ENCODE measurements at regions not wholly inside any gene's neighbourhood (a gene's known extent, or its start where the extent isn't known, plus 50 kb on each side); places are given as distances from the start of the nearest gene placed in this dataset.

DNA sequence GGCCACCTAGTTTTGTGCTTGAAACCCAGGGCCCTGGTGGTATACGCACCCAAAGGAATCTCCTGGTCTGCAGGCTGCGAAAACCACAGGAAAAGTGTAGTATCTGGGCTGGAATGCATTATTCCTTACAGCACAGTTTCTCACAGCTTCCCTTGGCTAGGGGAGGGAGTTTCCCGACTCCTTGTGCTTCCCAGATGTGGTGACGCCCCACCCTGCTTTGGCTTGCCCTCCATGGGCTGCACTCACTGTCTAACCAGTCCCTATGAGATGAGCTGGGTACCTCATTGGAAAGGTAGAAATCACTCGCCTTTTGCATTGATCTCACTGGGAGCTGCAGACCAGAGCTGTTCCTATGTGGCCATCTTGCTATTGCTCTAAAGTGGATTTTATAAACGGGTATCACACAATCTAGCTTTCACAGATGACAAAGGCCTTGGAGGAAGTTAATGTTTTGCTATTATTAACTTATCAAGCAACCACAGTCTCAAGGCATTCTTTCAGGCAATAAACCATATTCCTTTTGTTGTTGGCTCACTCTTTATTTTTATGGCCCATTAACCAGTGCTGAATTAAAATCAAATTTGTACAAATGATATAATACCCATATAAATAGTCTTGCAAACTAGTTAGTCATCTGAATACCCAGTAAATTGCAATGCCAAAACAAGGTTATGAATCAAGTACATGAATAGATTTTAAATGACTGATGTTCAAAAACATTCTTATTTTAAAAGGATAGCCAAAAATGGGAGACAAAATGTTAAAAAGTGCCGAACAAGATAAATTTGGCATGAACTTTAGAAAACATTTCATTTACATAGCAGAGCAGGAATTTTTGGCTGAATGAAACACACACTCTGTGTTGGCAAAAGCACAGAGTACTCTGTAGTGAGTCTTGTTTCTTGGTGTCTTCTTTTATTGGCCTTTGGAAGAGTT is 475.4 kb upstream of the ARGLU1 start:
- DNase-seq (ENCODE audit: low read depth in 2 of 2): no peak

- no peak for DNase-seq (ENCODE audit: low read depth in 2 of 2)
Measured at GRCh38 chr13:107035778-107036177, 467.8 kb upstream of the ARGLU1 start.

GRCh38 chr13:107035186-107035585 is 467.2 kb upstream of the ARGLU1 start:
- no peak for DNase-seq (ENCODE audit: low read depth in 2 of 2)

DNA sequence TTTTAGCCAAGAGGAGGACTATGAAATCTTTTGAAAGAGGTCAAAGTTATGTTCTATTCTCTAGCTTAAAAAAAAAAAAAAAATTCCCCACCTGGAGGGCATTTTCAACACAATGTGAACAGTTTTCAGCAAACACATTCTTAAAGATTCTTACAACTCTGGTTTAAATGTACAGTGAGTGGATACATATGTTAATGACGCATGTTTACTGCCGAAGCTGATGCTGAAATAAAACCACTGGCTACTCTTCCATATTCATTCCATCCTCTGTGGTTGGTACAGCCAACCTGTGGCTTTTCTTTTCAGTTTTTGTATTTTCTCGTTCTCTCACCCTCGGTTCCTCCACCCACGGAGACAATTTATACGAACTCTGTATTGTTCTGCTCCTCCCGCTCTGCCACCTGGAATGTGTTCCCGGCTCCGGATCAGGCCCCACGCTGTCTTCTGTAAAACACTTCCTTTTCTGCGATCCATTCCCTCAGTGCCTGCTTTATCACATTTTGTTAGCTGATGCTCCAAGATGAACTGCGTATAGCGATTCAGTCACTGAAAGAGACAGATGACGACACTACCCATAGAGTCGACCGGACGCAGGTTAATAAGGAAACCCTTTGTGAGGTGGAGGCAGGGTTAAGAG is 466.4 kb upstream of the ARGLU1 start:
- DNase-seq (ENCODE audit: low read depth in 2 of 2): no peak

DNA sequence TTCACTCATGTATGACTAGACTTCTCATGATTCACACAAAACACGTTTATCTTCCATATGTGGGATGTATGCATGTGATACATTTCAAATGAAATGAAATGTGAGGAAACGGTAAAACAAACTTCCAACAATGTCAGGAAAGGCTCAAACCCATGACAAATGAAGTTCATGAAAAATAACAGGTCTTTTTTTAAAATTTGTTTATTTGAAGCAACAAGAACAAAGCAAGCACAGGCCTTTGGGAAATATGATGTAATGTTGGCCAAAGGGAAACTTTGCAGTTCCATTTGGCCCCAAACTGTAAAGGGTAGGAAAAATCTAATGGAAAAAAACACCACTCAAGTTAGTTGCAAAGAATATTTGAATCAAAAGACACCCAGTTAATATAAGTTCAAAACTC is 463.8 kb upstream of the ARGLU1 start:
- DNase-seq (ENCODE audit: low read depth in 2 of 2): no peak

DNA sequence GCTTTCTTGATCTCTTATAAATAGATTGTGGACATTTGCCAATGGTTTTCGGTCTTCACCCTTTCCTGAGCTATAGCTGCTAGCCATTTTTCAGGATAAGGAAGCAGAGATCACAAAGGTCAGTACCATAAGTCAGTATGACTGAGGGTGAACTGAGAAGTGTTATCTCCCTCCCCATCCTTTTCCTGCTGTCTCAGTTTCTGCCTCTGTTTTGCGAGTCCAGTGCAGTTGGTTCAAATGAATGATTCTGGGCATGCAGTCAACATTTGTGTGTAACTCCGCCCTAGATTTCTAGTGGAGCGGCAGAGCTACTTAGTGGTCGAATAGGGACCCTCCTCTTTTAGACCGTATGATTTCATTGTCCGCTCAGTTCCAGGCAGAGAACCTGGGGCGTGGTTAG is 460.8 kb upstream of the ARGLU1 start:
- no peak for DNase-seq (ENCODE audit: low read depth in 2 of 2)

DNA sequence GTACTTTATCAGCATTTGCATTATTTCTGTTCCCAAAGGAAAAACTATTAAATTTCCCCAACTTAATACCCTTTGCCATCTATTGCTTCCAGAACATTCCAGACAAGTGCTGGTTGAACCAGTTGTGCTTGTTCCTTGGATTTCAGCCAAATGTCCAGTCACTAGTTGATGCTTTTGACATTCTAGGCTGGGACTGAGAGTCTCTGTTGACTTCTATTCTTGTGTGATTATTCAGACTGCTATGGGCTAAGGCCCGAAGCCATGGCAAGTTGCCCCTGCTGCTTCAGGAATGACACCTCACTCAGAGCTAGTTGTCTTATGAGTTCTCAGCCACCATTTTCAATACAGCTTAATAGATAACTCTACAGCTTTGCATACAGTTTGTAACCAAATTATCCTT is 458.1 kb upstream of the ARGLU1 start:
- DNase-seq (ENCODE audit: low read depth in 2 of 2): no peak

DNA sequence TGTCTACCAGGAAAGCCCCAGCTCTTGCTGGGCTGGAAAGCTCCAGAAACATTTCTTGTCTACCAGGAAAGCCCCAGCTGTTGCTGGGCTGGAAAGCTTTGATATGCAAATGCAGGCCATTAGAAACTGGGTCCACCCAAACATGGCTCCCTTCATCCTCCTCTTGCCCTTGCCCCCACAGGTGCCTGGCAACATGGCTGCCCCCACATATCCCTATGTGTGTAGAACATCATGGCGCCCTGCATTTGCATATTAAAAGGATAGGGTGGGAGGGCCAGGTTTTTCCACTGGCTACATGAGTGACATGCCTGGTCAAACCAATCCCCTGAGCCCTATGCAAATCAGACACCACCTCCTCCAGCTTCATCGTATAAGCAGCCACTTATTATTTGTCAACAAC is 455.4 kb upstream of the ARGLU1 start:
- no peak for DNase-seq (ENCODE audit: low read depth in 2 of 2)

DNA sequence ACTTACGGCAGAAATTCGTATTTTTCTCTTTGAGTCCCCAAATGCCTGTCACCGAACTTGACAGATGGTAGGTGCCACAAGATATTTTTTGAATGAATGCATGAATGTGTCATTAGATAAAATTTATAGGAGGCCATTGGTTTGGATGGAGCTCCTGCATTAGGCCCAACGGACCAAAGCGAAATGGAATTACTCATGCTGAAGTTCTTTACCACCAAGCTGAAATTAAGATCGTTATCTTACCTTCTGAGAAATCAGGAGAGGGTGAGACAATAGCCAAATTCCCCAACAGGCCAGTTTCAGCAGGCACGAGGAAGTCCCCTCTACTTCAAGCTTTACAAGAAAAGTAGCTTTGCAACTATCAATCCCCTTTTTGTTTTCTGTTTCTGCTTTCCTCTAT is 452.5 kb upstream of the ARGLU1 start:
- no peak for DNase-seq (ENCODE audit: low read depth in 2 of 2)

- DNase-seq (ENCODE audit: low read depth in 2 of 2): no peak
Measured at GRCh38 chr13:107018285-107018684, 450.3 kb upstream of the ARGLU1 start.

- DNase-seq (ENCODE audit: low read depth in 2 of 2): no peak
Measured at GRCh38 chr13:107006661-107007060, 438.7 kb upstream of the ARGLU1 start.

DNA sequence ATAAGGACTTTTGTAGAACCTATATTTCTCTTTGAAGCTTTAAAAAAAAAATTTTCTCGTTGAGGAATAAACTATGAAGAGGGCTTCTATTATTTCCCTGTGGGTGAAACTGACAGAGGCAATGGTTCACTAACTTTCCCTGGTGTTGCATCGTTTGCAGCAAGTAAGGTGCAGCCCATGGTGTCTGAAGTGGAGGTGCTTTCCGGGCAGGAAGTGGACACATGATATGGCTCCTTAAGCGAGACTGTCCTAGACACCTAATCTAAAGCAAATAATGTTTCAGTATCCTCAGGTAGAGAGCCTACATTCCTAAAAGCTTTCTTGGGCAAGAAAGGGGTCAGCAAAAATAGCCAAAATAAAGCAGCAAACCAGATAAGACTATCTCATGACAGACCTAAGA is 437.6 kb upstream of the ARGLU1 start:
- no peak for DNase-seq (ENCODE audit: low read depth in 2 of 2)

- DNase-seq (ENCODE audit: low read depth in 2 of 2): no peak
Measured at GRCh38 chr13:107003911-107004310, 436.0 kb upstream of the ARGLU1 start.

- no peak for DNase-seq (ENCODE audit: low read depth in 2 of 2)
Measured at GRCh38 chr13:106998664-106999063, 430.7 kb upstream of the ARGLU1 start.

GRCh38 chr13:106997696-106998095 is 429.8 kb upstream of the ARGLU1 start:
- no peak for DNase-seq (ENCODE audit: low read depth in 2 of 2)

- DNase-seq (ENCODE audit: low read depth in 2 of 2): no peak
Measured at GRCh38 chr13:106996867-106997618, 429.1 kb upstream of the ARGLU1 start.

DNA sequence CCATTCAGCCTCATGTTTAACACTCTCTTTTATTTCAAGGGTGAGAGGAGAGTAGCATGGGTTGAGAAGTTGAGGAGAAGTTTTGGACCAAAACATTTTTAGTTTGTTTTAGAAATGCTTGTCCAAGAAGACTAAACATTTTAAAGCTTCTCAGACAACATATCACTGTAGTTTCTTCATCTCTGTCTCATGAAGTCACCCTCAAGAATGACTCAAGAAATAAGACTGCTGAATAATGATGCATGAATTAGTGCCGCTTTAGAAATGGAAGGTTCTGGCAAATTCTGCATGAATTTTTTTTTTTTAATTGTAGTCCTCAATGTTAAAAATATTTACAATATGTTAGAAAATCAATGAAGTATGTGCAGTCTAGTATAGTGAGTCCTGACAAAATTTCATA is 422.7 kb upstream of the ARGLU1 start:
- no peak for DNase-seq (ENCODE audit: low read depth in 2 of 2)

GRCh38 chr13:106989876-106990275 is 421.9 kb upstream of the ARGLU1 start:
- no peak for DNase-seq (ENCODE audit: low read depth in 2 of 2)

- no peak for DNase-seq (ENCODE audit: low read depth in 2 of 2)
Measured at GRCh38 chr13:106987427-106987785, 419.5 kb upstream of the ARGLU1 start.

GRCh38 chr13:106986687-106987426 is 418.9 kb upstream of the ARGLU1 start:
- no peak for DNase-seq (ENCODE audit: low read depth in 2 of 2)

DNA sequence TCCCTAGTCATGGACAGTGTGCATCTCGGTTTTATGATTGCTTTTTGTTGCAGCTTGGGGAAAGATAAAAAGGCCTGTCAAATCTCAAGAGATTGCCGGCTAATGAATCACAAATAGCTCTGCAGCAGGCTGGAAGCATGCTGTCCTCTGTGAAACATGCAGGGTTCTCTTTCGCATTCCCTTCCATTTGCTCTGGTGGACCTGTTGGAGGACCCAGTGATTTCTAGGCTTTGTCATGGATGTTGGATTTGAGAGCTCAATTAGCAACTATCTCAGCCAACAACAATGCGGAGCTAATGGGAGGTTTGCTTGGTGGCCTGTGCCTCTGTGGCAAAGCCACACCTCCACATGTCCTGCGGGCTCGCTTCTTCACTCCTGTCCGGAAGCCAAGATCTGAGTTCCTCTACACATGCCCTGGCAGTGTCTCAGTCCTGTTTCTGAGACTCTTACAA is 418.1 kb upstream of the ARGLU1 start:
- DNase-seq (ENCODE audit: low read depth in 2 of 2): no peak

DNA sequence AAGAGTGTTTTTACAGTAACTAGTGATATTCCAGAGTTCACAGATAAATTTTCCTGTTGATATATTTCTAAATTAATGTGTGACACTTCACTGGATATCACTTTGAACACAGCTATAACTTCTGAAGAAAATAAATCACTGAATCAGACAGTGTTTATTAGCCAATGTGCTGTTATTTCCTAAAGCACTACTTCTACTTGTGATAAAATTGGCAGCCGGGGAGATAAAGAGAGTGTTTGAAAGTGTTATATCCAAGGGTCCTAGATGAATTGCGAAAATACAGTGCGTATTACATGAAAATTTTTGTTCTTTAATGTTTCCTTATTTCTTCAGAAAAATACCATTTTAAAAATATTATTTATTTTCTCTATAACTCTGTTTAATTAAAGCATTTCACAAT is 417.5 kb upstream of the ARGLU1 start:
- DNase-seq (ENCODE audit: low read depth in 2 of 2): no peak
